Colonic mucosa (tissue), 4 donors: ENCODE measurements at regions not wholly inside any gene's neighbourhood (a gene's known extent, or its start where the extent isn't known, plus 50 kb on each side); places are given as distances from the start of the nearest gene placed in this dataset.

Experiments used
- DNase-seq: peaks from one replicate; pipeline ENCODE4 v3.0.0-alpha.2; 2020
- H3K27ac ChIP-seq: fragments of 200-600 bp; one replicate; pipeline ENCODE4 v1.8.0; 2021
- H3K27me3 ChIP-seq: fragments of 200-600 bp; one replicate; pipeline ENCODE4 v1.8.0; 2021
- H3K36me3 ChIP-seq: fragments of 200-600 bp; one replicate; pipeline ENCODE4 v1.8.0; 2021
- H3K4me1 ChIP-seq: fragments of 200-600 bp; one replicate; pipeline ENCODE4 v1.8.0; 2021; ENCODE audit warnings: mild to moderate bottlenecking
- H3K4me3 ChIP-seq: fragments of 200-600 bp; one replicate; pipeline ENCODE4 v1.8.0; 2021
- H3K9ac ChIP-seq, 2 donors: one replicate each; pipeline ENCODE4 v1.7.0; 2013; ENCODE audit warnings: control low read depth in 2 of 2, low read depth in 2 of 2, low read length in 2 of 2
- H3K9me3 ChIP-seq: fragments of 200-600 bp; one replicate; pipeline ENCODE4 v1.8.0; 2021
- intact Hi-C: fragments of 100-400 bp; cut with DNase I; formaldehyde crosslinking; loops from one replicate; pipeline ENCODE4 v1.14.1; 2022
- TF ChIP-seq, protein P1 (sequence below): fragments of 200-600 bp; IDR thresholded peaks from one replicate; pipeline ENCODE4 v1.8.0; 2022; ENCODE audit warnings: antibody characterized with exemption, mild to moderate bottlenecking
- donor health status: healthy.
- donor health status: DM: no; HTN: no; CAD: no.
- donor health status: DM: no; HTN: no; CAD: no.

DNA sequence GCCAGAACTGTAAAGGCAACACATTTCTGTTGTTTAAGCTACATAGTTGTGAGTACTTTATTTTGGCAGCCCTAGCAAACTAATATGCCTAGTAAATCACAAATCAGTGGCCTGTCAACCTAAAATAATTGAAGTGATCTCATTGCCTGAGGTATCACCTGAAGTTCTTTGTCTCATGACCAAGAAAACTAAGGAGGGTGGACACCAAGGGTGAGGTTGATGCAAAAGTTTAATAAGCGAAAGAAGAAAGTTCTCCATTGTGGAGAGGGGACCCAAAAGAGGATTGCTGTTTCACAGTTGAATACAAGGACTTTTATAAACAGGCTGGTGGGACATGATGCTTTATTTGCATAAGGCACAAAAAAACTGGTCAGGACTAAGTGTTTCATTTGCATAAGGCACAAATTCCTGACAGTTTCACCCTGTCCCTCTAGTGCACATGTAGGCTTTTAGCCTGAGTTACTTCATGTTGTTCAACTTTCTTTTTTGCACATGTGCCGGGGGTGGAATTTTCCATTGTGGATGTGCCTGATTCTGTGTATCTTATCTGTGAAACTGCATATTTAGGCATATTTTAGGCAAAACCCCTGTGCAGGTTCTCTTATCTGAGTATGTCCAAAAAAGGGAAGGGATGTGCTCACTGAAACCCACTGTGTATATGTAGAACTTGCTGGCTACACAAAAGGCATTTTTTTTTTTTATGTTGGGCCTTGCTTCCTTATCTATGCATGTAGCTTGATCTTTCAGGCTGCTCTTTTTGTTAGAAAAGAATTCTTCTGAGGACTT lies 108.6 kb upstream of the RAI14 start:
- DNase-seq, result no peak
- no peaks in the 10 kb centered on the region for H3K9me3 ChIP-seq
- no peak overlapping the region for H3K4me3 ChIP-seq
- H3K27me3 ChIP-seq, result no peaks in the 10 kb centered on the region
- no peak overlapping the region for H3K27ac ChIP-seq
- no peaks in the 10 kb centered on the region for H3K4me1 ChIP-seq
- intact Hi-C loops, result no loop called here
- TF ChIP-seq, protein P1, sequence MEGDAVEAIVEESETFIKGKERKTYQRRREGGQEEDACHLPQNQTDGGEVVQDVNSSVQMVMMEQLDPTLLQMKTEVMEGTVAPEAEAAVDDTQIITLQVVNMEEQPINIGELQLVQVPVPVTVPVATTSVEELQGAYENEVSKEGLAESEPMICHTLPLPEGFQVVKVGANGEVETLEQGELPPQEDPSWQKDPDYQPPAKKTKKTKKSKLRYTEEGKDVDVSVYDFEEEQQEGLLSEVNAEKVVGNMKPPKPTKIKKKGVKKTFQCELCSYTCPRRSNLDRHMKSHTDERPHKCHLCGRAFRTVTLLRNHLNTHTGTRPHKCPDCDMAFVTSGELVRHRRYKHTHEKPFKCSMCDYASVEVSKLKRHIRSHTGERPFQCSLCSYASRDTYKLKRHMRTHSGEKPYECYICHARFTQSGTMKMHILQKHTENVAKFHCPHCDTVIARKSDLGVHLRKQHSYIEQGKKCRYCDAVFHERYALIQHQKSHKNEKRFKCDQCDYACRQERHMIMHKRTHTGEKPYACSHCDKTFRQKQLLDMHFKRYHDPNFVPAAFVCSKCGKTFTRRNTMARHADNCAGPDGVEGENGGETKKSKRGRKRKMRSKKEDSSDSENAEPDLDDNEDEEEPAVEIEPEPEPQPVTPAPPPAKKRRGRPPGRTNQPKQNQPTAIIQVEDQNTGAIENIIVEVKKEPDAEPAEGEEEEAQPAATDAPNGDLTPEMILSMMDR, result no peak
- H3K9ac ChIP-seq, result no peak overlapping the region
- H3K36me3 ChIP-seq, result no peaks in the 10 kb centered on the region

DNA sequence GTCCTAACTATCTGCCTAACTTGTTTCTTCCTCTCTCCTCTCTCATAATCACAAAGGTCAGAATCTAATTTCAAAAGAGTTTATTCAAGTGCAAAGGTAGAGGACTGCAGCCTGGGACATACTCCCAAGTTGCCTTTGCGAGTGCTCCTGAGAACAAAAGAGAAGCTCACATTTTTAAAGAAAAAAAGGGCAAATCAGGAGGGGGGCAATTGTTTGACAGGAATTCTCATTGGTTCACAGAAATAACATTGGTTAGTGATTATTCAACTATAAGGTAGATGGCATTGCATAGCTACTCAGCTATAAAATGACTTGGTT lies 108.1 kb upstream of the RAI14 start:
- H3K4me3 ChIP-seq, result no peak overlapping the region
- TF ChIP-seq, protein P1, result no peak
- no peak for DNase-seq
- H3K9me3 ChIP-seq, result no peaks in the 10 kb centered on the region
- no peak overlapping the region for H3K27ac ChIP-seq
- intact Hi-C loops, result no loop called here
- H3K9ac ChIP-seq, result no peak overlapping the region
- H3K36me3 ChIP-seq, result no peaks in the 10 kb centered on the region
- no peaks in the 10 kb centered on the region for H3K4me1 ChIP-seq
- no peaks in the 10 kb centered on the region for H3K27me3 ChIP-seq

DNA sequence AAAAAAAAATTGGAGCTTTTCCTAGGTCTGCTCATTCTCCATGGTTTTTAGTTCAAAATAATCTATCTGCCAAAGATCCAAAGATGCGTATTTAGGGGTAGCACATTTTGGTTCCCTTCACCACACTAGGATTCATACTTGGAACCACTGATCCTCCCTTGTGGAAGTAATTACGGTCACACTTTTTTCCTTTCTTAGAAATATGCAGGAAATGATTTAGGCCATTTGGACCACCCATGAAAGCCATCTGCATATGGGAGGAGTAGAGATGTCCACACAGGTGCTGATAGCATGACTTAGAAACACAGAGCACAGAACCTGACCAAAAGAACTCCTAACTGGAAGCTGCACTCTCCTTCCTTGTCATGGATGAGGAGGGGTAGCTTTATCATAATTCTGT lies 105.9 kb upstream of the RAI14 start:
- Histone ChIP-seq H3K27ac (no peak overlapping the region), H3K27me3 (no peaks in the 10 kb centered on the region), H3K4me1 (no peaks in the 10 kb centered on the region), H3K9me3 (no peaks in the 10 kb centered on the region), H3K4me3 (no peak overlapping the region), H3K9ac (no peak overlapping the region), H3K36me3 (no peaks in the 10 kb centered on the region)
- DNase-seq, result no peak
- intact Hi-C loops, result no loop called here
- TF ChIP-seq, protein P1, result no peak

DNA sequence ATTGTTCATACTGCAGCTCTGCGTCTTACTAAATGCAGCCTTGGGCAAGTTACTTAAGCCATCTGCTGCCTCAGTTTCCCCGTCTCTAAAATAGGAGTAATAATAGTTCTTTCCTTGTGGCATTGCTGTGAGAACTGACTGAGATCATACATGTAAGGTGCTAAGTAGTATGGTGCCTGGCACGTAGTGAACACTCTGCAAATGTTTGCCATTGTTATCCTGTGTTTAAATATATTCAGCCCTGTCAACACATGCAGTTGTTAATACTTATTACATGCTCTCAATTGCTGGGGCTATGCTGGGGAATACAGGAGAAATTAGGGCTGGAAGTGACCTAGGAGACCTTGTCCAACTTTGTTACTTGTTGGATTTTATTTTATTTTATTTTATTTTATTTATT lies 105.2 kb upstream of the RAI14 start:
- Histone ChIP-seq H3K4me3 (no peak overlapping the region), H3K27me3 (no peaks in the 10 kb centered on the region), H3K36me3 (no peaks in the 10 kb centered on the region), H3K4me1 (no peaks in the 10 kb centered on the region), H3K9ac (no peak overlapping the region), H3K9me3 (no peaks in the 10 kb centered on the region), H3K27ac (no peak overlapping the region)
- TF ChIP-seq, protein P1, result no peak
- DNase-seq, result no peak
- intact Hi-C loops, result no loop called here

DNA sequence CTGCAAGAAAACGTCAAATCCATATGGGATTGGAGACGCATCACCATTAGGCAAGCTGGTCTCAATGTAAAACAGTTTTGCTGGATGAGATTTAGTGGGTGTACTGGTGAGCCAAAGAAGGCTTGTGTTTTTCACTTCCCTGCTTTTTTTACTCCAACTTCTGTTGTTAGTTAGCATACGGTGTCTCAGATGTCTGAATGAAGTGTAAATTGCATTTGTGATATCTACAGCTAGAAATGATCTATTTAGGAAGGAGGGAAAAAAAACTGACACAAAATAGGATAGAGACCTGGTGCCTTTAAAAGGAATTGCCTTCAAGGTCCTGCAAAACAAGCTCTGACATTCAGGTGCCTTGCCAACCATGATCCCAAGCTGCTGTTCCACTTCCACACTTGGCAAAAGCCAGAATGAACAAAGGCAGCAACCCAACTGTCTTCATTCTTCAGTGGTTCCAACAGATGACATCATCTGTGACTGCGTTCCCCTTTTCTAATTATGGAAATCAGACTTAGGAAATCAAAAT lies 104.2 kb upstream of the RAI14 start:
- Histone ChIP-seq H3K9me3 (no peaks in the 10 kb centered on the region), H3K4me1 (no peaks in the 10 kb centered on the region), H3K9ac (no peak overlapping the region), H3K27me3 (no peaks in the 10 kb centered on the region), H3K36me3 (no peaks in the 10 kb centered on the region), H3K27ac (no peak overlapping the region), H3K4me3 (no peak overlapping the region)
- no peak for DNase-seq
- intact Hi-C loops, result no loop called here
- TF ChIP-seq, protein P1, result no peak
